GM18505 (cell line): ENCODE measurements at regions not wholly inside any gene's neighbourhood (a gene's known extent, or its start where the extent isn't known, plus 50 kb on each side); places are given as distances from the start of the nearest gene placed in this dataset.
"Not testable (repeated sequence)": the region's sequence is repeated elsewhere in the genome, so short reads cannot be mapped to it uniquely, and the experiment has no call there.

Experiments
- ATAC-seq: cut with Tn5 transposase; IDR thresholded peaks from one replicate; pipeline ENCODE4 v1.9.1; 2021; ENCODE audit not compliant: unreplicated experiment
- POLR2A ChIP-seq: IDR thresholded peaks from 4 replicates; pipeline ENCODE4 v1.6.1; 2011; ENCODE audit warnings: borderline replicate concordance; ENCODE audit not compliant: insufficient read depth, insufficient read length; ENCODE audit errors: extremely low read depth

GRCh38 chr3:10109-10996 lies 186.2 kb upstream of the CHL1 start:
- not testable (repeated sequence) for ATAC-seq

GRCh38 chr3:11734-12133 lies 184.8 kb upstream of the CHL1 start:
- no peak for TF ChIP-seq POLR2A
- ATAC-seq: no peak

GRCh38 chr3:14652-15051 lies 181.9 kb upstream of the CHL1 start:
- ATAC-seq: no peak
- no peak for TF ChIP-seq POLR2A

- ATAC-seq: no peak
- no peak for TF ChIP-seq POLR2A
Observed at GRCh38 chr3:16366-16765, 180.2 kb upstream of the CHL1 start.

GRCh38 chr3:20421-20820 lies 176.1 kb upstream of the CHL1 start:
- ATAC-seq: no peak
- TF ChIP-seq POLR2A: no peak

- TF ChIP-seq POLR2A: no peak
- ATAC-seq: no peak
Observed at GRCh38 chr3:24006-24405, 172.6 kb upstream of the CHL1 start.

- ATAC-seq: no peak
Observed at GRCh38 chr3:25056-25455, 171.5 kb upstream of the CHL1 start.

GRCh38 chr3:35985-36384 lies 160.6 kb upstream of the CHL1 start:
- not testable (repeated sequence) for ATAC-seq

More at GRCh38 chr3:25056-25455, 171.5 kb upstream of the CHL1 start:
- TF ChIP-seq POLR2A: no peak

- peak; percentile 53 for ATAC-seq
Observed at GRCh38 chr3:42871-43744, 153.5 kb upstream of the CHL1 start.

- ATAC-seq: no peak
- TF ChIP-seq POLR2A: no peak
Observed at GRCh38 chr3:44028-44676, 152.4 kb upstream of the CHL1 start.

GRCh38 chr3:44941-45340 lies 151.6 kb upstream of the CHL1 start:
- ATAC-seq: not testable (repeated sequence)

- ATAC-seq: no peak
- TF ChIP-seq POLR2A: no peak
Observed at GRCh38 chr3:46576-46975, 150.0 kb upstream of the CHL1 start.

- ATAC-seq: not testable (repeated sequence)
Observed at GRCh38 chr3:53441-53840, 143.1 kb upstream of the CHL1 start.

- no peak for TF ChIP-seq POLR2A
- ATAC-seq: peak; percentile 58
Observed at GRCh38 chr3:54240-54639, 142.3 kb upstream of the CHL1 start.

GRCh38 chr3:56672-57071 lies 139.9 kb upstream of the CHL1 start:
- ATAC-seq: no peak
- TF ChIP-seq POLR2A: no peak
